Hindlimb muscle (tissue), 1 donor: ENCODE measurements at regions not wholly inside any gene's neighbourhood (a gene's known extent, or its start where the extent isn't known, plus 50 kb on each side); places are given as distances from the start of the nearest gene placed in this dataset.
"Not testable (repeated sequence)": the region's sequence is repeated elsewhere in the genome, so short reads cannot be mapped to it uniquely, and the experiment has no call there.

ENCODE experiments used
- DNase-seq: peaks from one replicate; pipeline ENCODE4 v3.0.0-alpha.2; 2013

DNA sequence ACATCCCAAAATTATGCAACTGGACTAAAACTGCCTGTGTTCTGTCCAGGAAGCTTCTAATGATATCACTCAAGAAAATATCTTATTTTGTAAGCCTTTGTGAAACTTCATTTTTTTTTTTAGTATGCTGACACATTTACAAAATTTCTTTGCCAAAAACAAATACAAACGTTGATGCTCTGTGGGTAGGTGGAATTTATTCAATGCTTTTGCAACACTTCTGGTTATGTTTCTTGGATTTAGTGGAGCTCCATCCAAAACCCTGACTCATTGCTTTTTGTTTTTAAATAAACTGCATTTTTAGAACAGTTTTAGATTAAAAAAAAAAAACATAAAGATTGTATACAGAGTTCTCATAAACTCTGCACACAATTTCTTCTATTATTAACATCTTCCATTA, 250.9 kb upstream of the MAOA start:
- DNase-seq: no peak

- no peak for DNase-seq
These were observed 232.2 kb upstream of the MAOA start for GRCh38 chrX:43423876-43424275.

GRCh38 chrX:43436517-43436916, 219.6 kb upstream of the MAOA start:
- no peak for DNase-seq

GRCh38 chrX:43446752-43447151, 209.3 kb upstream of the MAOA start:
- DNase-seq: no peak

GRCh38 chrX:43448688-43449087, 207.4 kb upstream of the MAOA start:
- no peak for DNase-seq

DNA sequence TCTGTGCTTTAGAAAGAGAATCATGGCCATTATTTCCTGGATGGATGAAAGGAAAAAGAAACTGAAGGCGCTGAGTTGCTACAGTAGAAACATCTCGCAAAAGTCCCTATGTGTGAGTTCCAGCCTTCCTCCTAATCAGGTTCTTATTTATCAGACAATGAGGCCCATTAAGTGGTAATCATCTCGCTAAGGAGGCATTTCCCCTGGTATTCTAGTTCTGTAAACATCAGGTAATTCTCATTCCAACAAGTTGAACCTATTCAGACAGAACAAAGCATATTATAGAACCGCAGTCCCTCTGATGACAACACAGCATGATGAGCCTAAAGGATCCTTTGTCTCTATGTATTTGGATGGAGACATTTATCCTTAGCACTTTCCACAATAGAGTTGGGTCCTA, 205.7 kb upstream of the MAOA start:
- no peak for DNase-seq

- DNase-seq: not testable (repeated sequence)
These were observed 204.0 kb upstream of the MAOA start for GRCh38 chrX:43451976-43452686.

DNA sequence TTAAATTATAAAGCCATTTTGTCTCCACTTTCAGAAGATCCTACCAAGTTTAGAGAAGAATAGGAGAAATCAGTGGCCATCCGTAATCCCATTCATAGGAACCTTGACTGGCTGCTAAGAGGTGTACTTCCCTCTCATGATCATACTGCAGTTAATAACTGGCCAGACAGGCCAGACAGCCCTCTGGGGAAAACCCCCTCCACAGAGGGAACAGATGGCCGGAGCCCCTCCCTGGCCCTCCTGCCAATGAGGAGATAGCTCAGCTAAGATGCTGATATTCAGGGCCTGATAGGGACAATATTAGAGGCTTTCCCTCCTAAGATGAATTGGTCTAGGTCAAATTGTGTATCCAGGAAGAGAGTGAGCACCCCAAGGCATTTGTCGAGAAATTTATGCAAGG, 200.0 kb upstream of the MAOA start:
- no peak for DNase-seq

DNA sequence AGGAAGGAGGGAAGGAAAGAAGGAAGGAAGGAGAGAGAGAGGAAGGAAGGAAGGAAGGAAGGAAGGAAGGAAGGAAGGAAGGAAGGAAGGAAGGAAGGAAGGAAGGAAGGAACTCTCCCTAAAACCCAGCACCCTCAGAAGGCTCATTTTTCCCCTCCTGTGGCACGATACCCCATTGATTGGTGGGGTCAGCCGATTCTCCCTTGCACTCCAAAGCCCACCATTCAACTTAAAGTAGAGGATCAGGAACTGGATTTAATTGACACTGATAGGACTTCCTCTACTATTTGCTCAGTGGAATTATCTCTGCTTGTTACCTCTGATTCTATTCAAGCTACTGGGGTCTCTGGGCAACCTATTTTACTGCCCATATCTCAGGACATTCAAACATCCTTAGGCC, 199.2 kb upstream of the MAOA start:
- no peak for DNase-seq

DNA sequence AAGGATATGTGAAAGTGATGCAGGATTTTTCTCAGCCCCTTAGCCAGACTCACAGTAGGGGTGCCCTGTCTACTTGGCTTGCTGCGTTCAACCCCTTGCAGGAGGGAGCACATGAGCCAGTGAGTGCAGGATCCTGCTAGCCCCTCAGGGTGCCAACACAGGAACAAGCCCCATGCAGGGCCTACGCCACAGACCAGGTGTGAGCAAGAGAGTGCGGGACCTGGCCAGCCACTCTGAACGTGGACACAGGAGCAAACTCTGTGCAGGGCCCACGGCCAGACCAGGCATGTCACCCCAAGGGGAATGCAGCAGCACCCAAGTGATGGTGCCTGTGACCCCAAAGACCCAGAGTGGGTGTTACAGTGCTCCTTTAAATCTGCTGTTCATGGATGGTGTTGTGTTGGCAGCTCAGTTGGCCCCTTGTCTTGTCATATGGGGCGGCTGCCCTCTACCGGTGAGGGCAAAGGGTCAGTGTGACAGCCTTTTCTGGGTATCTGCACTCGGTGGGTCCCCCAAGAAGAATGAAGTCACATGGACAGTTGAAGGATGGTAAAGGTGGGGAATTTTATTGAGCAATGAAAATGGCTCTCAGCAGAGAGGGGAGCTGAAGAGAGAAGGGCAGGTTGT, 188.4 kb upstream of the MAOA start:
- no peak for DNase-seq

DNA sequence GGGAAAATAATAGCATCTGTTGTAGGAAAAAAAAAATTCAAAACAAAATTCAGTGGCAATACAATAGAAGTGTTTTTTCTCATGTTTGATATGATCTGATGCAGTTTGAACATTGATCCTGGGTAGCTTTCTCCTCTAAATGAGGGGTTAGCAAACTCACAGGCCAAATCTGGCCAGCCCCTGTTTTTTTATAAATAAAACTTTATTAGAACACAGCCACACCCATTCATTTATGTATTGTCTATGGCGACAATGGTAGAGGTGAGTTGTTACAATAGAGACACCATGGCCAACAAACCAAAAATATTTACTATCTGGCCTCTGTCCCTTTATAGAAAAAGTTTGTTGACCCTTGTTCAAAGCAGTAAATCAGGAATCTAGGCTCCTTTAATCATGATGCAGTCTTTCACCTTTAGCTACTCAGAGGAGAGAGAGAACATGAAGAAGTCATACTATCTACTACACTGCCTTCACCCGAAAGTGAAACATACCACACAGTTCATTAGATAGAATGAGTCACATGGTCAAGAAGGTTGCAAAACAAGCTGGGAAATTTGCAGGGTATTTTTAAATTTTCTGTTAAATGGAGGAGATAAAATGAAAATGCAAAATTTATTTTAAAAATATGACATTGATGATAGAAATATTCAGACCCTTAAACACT, 186.6 kb upstream of the MAOA start:
- no peak for DNase-seq

- no peak for DNase-seq
These were observed 181.8 kb upstream of the MAOA start for GRCh38 chrX:43474321-43474720.

DNA sequence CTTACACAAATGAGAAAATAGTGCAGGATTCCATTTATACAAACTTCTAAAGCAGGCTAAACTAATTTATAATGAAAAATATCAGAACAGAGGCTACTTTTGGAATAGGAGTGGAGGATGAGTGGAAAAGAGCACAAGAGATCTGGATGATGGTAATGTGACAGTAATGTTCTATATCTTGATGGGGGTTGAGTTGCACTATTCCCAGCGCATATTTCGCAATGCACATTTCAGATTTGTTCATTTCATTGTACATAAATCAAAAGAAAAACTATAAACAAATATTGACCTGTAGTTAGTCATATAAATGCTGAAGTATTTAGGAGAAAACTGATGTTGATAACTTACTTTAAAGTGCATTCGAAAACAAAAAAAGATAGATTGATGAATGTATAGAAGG, 177.0 kb upstream of the MAOA start:
- DNase-seq: no peak

GRCh38 chrX:43479850-43480249, 176.2 kb upstream of the MAOA start:
- no peak for DNase-seq

DNA sequence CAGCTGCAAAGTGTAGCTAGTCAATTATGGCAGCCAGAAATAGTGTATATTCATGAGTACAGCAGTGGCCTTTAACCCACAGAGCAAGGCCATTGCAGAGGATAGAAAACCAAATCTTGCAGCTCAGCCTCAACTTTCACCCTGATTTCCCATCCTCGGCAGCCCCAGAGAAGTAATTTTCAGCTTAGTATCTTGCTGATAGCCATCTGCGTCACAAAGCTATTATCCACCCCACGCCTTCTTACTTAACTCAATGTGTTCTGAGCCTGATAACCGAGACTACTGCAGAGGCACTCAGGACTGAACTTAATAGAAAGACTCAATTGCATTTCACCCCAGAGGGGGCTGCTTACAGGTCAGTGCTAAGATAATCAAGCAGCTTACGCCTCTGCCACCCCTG, 174.5 kb upstream of the MAOA start:
- no peak for DNase-seq

GRCh38 chrX:43493756-43494155, 162.3 kb upstream of the MAOA start:
- DNase-seq: no peak

DNA sequence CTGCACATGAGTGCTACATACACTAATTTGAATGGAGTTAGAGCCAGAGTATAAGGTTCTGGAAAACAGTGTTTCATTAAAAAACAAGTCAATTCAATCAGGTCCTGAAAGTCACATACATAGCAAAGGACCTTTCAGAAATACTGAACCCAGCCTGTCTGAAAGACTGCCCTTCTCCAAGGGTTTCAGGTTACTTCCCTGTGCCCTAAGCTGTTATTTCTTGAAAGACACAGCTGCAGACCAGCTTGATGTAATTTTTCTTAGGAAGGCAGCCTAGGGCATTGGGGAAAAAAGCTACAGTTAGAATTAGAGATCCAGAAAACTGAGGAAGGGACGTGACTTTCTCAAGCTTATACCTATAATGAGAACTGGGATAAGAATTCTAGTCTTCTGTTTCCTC, 155.9 kb upstream of the MAOA start:
- DNase-seq: no peak

GRCh38 chrX:43500996-43501694, 155.0 kb upstream of the MAOA start:
- DNase-seq: no peak

- no peak for DNase-seq
These were observed 151.7 kb upstream of the MAOA start for GRCh38 chrX:43504394-43504793.

- no peak for DNase-seq
These were observed 150.3 kb upstream of the MAOA start for GRCh38 chrX:43505769-43506168.

- no peak for DNase-seq
These were observed 147.4 kb upstream of the MAOA start for GRCh38 chrX:43508694-43509093.

DNA sequence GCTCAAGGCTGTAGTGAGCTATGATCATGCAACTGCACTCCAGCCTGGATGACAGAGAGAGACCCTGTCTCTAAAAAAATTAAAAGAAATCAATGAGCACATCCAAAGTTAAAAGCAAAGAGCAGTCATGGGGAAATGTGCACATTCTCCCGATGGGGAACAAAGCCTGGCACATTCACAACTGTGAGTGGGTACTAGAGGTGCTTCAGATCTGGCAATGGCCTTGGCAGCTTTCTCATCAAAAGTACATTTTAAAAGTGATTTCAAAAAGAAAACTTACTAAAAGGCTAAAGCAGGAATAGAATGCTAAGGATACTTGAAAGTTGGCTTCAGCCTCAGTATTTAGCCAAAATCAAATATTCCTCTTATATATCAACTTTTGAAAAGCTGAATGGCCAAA, 145.9 kb upstream of the MAOA start:
- no peak for DNase-seq

DNA sequence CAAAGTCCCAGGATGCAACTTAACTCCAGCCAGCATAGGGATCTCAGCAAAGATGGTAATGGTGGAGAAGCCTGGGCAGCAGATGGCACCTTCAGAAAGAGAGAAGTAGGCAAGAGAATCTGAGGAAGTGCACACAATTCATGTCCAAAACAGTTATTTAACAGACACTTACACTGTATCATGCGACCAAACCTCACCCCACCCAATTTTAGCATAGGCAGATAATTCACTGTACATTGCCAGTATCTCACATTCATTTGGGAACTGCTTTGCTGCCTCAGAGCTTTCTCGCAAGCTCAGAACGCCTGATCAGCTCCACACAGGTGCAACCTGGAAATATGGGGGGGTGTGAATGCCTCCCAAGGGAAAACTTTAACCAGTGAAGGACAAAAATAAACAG, 143.0 kb upstream of the MAOA start:
- no peak for DNase-seq

- DNase-seq: no peak
These were observed 141.3 kb upstream of the MAOA start for GRCh38 chrX:43514820-43515219.
